ENCODE measurements at regions not wholly inside any gene's neighbourhood (a gene's known extent, or its start where the extent isn't known, plus 50 kb on each side); places are given as distances from the start of the nearest gene placed in this dataset.

GRCh38 chr3:26108846-26109489, 319.1 kb downstream of the OXSM start:
- H3K27me3 Mint-ChIP-seq (ENCODE audit: low read depth, unreplicated experiment), result peaks cover 3% of the 10 kb centered on the region
- H3K4me1 Mint-ChIP-seq (ENCODE audit: low read depth, unreplicated experiment), result peaks cover 13% of the 10 kb centered on the region
- no peak overlapping the region for H3K4me2 ChIP-seq (ENCODE audit: low read length)
- H4K20me1 ChIP-seq (ENCODE audit: insufficient read depth, low read length), result no peaks in the 10 kb centered on the region
- no peaks in the 10 kb centered on the region for H3K79me2 ChIP-seq (ENCODE audit: insufficient read depth, low read length)
- no peak for TF ChIP-seq EZH2 (IDR thresholded peaks at IDR 0.05; ENCODE audit: insufficient read depth, low read length)
- no peak for TF ChIP-seq CTCF (IDR thresholded peaks at IDR 0.05; ENCODE audit: insufficient read depth, low read depth, low read length)
- no peak overlapping the region for H3K27ac ChIP-seq (ENCODE audit: low read depth, low read length)
- no peak overlapping the region for H3K9ac ChIP-seq (ENCODE audit: low read length)
- H3K27ac Mint-ChIP-seq (ENCODE audit: unreplicated experiment), result no peak overlapping the region
- no peak overlapping the region for H3K4me3 ChIP-seq (ENCODE audit: insufficient read depth, low read depth, low read length)
- no peak overlapping the region for H2AFZ ChIP-seq (ENCODE audit: low read depth, low read length)
- no peaks in the 10 kb centered on the region for H3K36me3 ChIP-seq (ENCODE audit: insufficient read depth, low read length)
- no peaks in the 10 kb centered on the region for H3K9me3 Mint-ChIP-seq (ENCODE audit: unreplicated experiment)
- H3K9me3 ChIP-seq (ENCODE audit: insufficient read depth, low read depth, low read length), result no peaks in the 10 kb centered on the region
- FAIRE-seq (no peak), DNase-seq (ENCODE audit: low read depth) (no peak)
- H3K4me1 ChIP-seq (ENCODE audit: insufficient read depth, low read length), result no peaks in the 10 kb centered on the region
- no peaks in the 10 kb centered on the region for H3K36me3 Mint-ChIP-seq (ENCODE audit: low read depth, unreplicated experiment)
- H3K27me3 ChIP-seq (ENCODE audit: insufficient read depth, low read length), result no peaks in the 10 kb centered on the region
- no peak overlapping the region for H3K4me3 Mint-ChIP-seq (ENCODE audit: unreplicated experiment)

- H3K4me1 ChIP-seq (ENCODE audit: insufficient read depth, low read length), result no peaks in the 10 kb centered on the region
- no peak for TF ChIP-seq EZH2 (IDR thresholded peaks at IDR 0.05; ENCODE audit: insufficient read depth, low read length)
- TF ChIP-seq CTCF (IDR thresholded peaks at IDR 0.05; ENCODE audit: insufficient read depth, low read depth, low read length), result no peak
- no peaks in the 10 kb centered on the region for H3K27me3 ChIP-seq (ENCODE audit: insufficient read depth, low read length)
- H3K4me3 ChIP-seq (ENCODE audit: insufficient read depth, low read depth, low read length), result no peak overlapping the region
- H3K36me3 Mint-ChIP-seq (ENCODE audit: low read depth, unreplicated experiment), result peaks cover 2% of the 10 kb centered on the region
- FAIRE-seq (no peak), DNase-seq (ENCODE audit: low read depth) (no peak)
- H3K27me3 Mint-ChIP-seq (ENCODE audit: low read depth, unreplicated experiment), result peaks cover 3% of the 10 kb centered on the region
- no peak overlapping the region for H3K4me3 Mint-ChIP-seq (ENCODE audit: unreplicated experiment)
- H3K36me3 ChIP-seq (ENCODE audit: insufficient read depth, low read length), result no peaks in the 10 kb centered on the region
- H3K4me1 Mint-ChIP-seq (ENCODE audit: low read depth, unreplicated experiment), result no peaks in the 10 kb centered on the region
- H3K9ac ChIP-seq (ENCODE audit: low read length), result no peak overlapping the region
- no peak overlapping the region for H3K27ac ChIP-seq (ENCODE audit: low read depth, low read length)
- no peaks in the 10 kb centered on the region for H3K9me3 ChIP-seq (ENCODE audit: insufficient read depth, low read depth, low read length)
- no peak overlapping the region for H3K4me2 ChIP-seq (ENCODE audit: low read length)
- no peaks in the 10 kb centered on the region for H3K79me2 ChIP-seq (ENCODE audit: insufficient read depth, low read length)
- no peaks in the 10 kb centered on the region for H4K20me1 ChIP-seq (ENCODE audit: insufficient read depth, low read length)
- no peak overlapping the region for H3K27ac Mint-ChIP-seq (ENCODE audit: unreplicated experiment)
- H2AFZ ChIP-seq (ENCODE audit: low read depth, low read length), result no peak overlapping the region
- no peaks in the 10 kb centered on the region for H3K9me3 Mint-ChIP-seq (ENCODE audit: unreplicated experiment)
Measured at GRCh38 chr3:26114851-26115250, 325.0 kb downstream of the OXSM start.

GRCh38 chr3:26118165-26118564, 328.3 kb downstream of the OXSM start:
- Mint-ChIP-seq H3K27ac (ENCODE audit: unreplicated experiment) (no peak overlapping the region), H3K9me3 (ENCODE audit: unreplicated experiment) (peaks cover 1% of the 10 kb centered on the region), H3K36me3 (ENCODE audit: low read depth, unreplicated experiment) (peaks cover 2% of the 10 kb centered on the region), H3K4me3 (ENCODE audit: unreplicated experiment) (no peak overlapping the region), H3K4me1 (ENCODE audit: low read depth, unreplicated experiment) (no peaks in the 10 kb centered on the region), H3K27me3 (ENCODE audit: low read depth, unreplicated experiment) (peaks cover 2% of the 10 kb centered on the region)
- Histone ChIP-seq H3K9ac (ENCODE audit: low read length) (no peak overlapping the region), H3K4me3 (ENCODE audit: insufficient read depth, low read depth, low read length) (no peak overlapping the region), H3K9me3 (ENCODE audit: insufficient read depth, low read depth, low read length) (no peaks in the 10 kb centered on the region), H3K36me3 (ENCODE audit: insufficient read depth, low read length) (no peaks in the 10 kb centered on the region), H3K27ac (ENCODE audit: low read depth, low read length) (no peak overlapping the region), H3K4me1 (ENCODE audit: insufficient read depth, low read length) (no peaks in the 10 kb centered on the region), H2AFZ (ENCODE audit: low read depth, low read length) (no peak overlapping the region), H3K4me2 (ENCODE audit: low read length) (no peak overlapping the region), H3K79me2 (ENCODE audit: insufficient read depth, low read length) (no peaks in the 10 kb centered on the region), H4K20me1 (ENCODE audit: insufficient read depth, low read length) (no peaks in the 10 kb centered on the region), H3K27me3 (ENCODE audit: insufficient read depth, low read length) (no peaks in the 10 kb centered on the region)
- FAIRE-seq (no peak), DNase-seq (ENCODE audit: low read depth) (no peak)
- TF ChIP-seq CTCF (IDR thresholded peaks at IDR 0.05; ENCODE audit: insufficient read depth, low read depth, low read length) (peak; percentile 23), EZH2 (IDR thresholded peaks at IDR 0.05; ENCODE audit: insufficient read depth, low read length) (no peak)

Measured in astrocyte (in vitro differentiated cells and primary cell).